IPS-15b (cell line): ENCODE measurements at regions not wholly inside any gene's neighbourhood (a gene's known extent, or its start where the extent isn't known, plus 50 kb on each side); places are given as distances from the start of the nearest gene placed in this dataset.

Experiments
- H3K27me3 ChIP-seq: one replicate; pipeline ENCODE4 v1.6.1; 2013; ENCODE audit warnings: low read length; ENCODE audit not compliant: control insufficient read depth, insufficient read depth
- H3K36me3 ChIP-seq: one replicate; pipeline ENCODE4 v1.6.1; 2013; ENCODE audit warnings: low read length; ENCODE audit not compliant: control insufficient read depth, insufficient read depth
- H3K4me1 ChIP-seq: one replicate; pipeline ENCODE4 v1.6.1; 2013; ENCODE audit warnings: mild to moderate bottlenecking, low read length; ENCODE audit not compliant: control insufficient read depth, insufficient read depth
- H3K4me3 ChIP-seq: one replicate; pipeline ENCODE4 v1.5.1; 2013; ENCODE audit warnings: low read depth, low read length
- H3K9ac ChIP-seq: one replicate; pipeline ENCODE4 v1.6.1; 2013; ENCODE audit warnings: low read depth, mild to moderate bottlenecking, low read length
- H3K9me3 ChIP-seq: one replicate; pipeline ENCODE4 v1.6.1; 2013; ENCODE audit warnings: mild to moderate bottlenecking, low read length; ENCODE audit not compliant: control insufficient read depth, insufficient read depth

DNA sequence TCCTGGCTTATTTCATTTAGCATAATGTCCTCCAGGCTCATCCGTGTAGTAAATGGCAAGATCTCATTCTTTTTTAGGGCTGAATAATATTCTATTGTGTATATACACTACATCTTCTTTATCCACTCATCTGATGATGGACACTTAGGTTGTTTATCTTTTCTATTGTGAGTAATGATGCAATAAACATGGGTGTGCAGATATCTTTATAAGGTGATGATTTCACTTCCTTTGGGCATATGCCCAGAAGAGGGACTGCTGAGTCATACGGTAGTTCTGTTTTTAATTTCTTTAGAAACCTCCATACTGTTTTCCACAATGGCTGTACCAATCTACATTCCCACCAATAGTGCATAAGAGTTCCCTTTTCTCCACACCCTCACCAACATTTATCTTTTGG lies 317.6 kb upstream of the CNKSR2 start:
- Histone ChIP-seq H3K4me3 (no peak overlapping the region), H3K9ac (no peak overlapping the region), H3K9me3 (peaks cover 3% of the 10 kb centered on the region), H3K36me3 (no peaks in the 10 kb centered on the region), H3K4me1 (no peaks in the 10 kb centered on the region), H3K27me3 (no peaks in the 10 kb centered on the region)

DNA sequence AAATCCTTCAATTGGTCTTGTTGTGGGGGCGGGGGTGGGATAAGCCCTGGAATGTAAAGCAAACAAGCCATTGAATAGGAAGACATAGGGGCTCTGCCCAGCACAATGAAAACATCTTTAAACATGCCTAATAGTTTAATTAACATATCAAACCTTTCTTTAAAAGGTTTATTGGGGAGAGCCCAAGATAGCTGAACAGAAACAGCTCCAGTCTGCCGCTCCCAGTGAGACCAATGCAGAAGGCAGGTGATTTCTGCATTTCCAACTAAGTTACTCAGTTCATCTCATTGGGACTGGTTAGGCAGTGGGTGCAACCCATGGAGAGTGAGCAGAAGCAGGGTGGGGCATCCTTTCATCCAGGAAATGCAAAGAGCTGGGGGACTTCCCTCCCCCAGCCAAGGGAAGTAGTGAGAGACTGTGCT lies 327.2 kb upstream of the CNKSR2 start:
- H3K27me3 ChIP-seq = no peaks in the 10 kb centered on the region
- no peak overlapping the region for H3K9ac ChIP-seq
- H3K4me1 ChIP-seq = peaks cover 32% of the 10 kb centered on the region
- H3K9me3 ChIP-seq = no peaks in the 10 kb centered on the region
- no peaks in the 10 kb centered on the region for H3K36me3 ChIP-seq
- peak overlapping the region; percentile 16 for H3K4me3 ChIP-seq

DNA sequence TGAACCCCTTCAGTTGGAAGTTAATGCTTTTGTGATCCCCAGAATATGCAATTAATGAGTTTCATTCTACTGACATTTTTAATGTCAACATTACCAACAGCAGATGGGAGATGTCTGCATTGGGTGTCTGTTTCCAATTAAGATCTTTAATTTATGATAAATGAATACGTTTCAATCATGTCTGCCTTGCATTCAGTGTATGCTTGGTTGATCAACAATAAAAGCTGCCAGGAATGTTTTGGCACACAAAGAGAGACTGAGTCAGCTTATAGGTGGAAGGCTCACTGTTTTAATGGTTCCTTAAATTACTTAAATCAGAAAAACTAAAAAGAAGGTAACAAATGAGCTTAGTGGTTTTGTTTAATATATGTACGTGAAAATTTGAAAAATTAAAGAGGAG lies 359.9 kb upstream of the CNKSR2 start:
- Histone ChIP-seq H3K4me1 (no peaks in the 10 kb centered on the region), H3K27me3 (no peaks in the 10 kb centered on the region), H3K36me3 (no peaks in the 10 kb centered on the region), H3K9me3 (no peaks in the 10 kb centered on the region), H3K9ac (no peak overlapping the region), H3K4me3 (no peak overlapping the region)

DNA sequence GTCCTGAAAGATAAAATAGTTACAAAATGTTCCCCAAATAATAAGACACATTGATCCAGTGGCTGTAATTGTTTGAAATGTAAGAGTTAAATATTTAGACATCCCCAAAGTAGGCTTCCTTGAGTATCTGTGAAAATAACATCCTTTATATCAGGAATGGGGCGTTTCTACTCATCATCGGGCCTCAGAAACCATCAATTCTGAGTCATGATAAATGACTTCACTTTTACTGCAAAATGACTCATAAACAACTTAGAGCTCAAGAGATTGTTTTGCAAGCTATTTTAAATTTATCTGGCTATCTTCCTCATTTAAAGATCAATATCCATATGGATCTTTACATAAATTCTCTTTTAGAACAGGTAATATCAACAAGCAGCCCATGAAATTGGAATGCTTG lies 369.4 kb upstream of the CNKSR2 start:
- no peaks in the 10 kb centered on the region for H3K27me3 ChIP-seq
- H3K9ac ChIP-seq = no peak overlapping the region
- no peak overlapping the region for H3K4me3 ChIP-seq
- no peaks in the 10 kb centered on the region for H3K9me3 ChIP-seq
- H3K4me1 ChIP-seq = no peaks in the 10 kb centered on the region
- no peaks in the 10 kb centered on the region for H3K36me3 ChIP-seq

DNA sequence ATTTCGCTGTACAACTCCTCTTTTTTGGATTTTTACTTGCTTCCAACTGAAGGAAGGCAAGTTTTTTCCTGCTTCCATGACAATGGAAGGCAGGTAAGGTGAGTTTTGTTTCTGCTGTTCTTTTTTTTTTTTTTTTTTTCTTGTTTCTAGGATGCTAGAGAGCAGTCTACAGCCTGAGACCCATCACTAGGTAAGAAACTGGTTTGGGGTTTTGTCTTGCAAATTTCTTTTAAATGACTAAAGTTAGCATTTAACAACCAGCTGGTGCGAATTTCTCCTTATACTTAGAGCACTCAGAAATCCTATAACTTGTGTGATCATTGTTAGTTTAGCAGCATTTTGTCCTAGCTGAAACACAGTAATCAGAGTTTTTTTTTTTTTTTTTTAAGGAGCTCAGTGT lies 378.4 kb upstream of the CNKSR2 start:
- Histone ChIP-seq H3K9ac (no peak overlapping the region), H3K4me1 (peaks cover 11% of the 10 kb centered on the region), H3K4me3 (no peak overlapping the region), H3K36me3 (no peaks in the 10 kb centered on the region), H3K9me3 (no peaks in the 10 kb centered on the region), H3K27me3 (peaks cover 5% of the 10 kb centered on the region)

DNA sequence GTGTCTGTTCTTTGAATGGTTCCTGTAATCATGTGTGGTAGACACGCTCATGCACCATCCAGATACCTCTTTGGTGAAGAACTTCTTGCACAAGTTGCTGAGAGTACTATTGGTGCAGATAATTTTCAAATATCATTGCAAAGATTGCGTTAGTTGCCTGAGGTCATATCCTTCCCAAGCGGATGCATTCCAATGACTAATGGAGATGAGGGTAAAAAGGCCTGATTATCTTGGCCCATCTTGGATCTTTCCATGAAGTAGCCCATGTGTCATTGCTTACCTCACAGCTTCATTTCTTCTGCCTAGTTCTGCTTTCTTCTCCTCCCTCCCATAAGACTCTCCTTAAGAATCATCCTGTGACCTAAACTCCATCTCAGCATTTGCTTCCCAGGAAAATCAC lies 384.9 kb upstream of the CNKSR2 start:
- H3K4me3 ChIP-seq = no peak overlapping the region
- no peaks in the 10 kb centered on the region for H3K9me3 ChIP-seq
- no peaks in the 10 kb centered on the region for H3K4me1 ChIP-seq
- H3K9ac ChIP-seq = no peak overlapping the region
- peaks cover 3% of the 10 kb centered on the region for H3K27me3 ChIP-seq
- H3K36me3 ChIP-seq = no peaks in the 10 kb centered on the region

DNA sequence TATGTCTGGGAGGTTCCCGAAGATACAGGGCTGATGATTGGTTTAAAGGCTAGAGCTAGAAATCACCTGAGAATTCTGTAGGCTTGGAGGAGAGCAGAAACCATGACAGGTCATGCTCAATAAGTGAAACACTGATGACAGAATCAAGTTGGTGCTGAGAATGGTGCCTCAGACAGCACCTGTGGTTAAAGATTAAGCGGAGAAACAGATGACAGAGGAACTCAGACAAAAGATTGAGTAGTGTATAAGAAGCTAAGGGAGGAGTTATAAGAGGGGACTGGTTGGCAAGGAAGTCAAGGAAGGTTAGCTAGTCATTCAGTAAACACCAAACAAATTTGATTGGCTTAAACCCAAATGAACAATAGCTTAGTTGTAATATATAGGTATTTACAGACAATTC lies 385.4 kb upstream of the CNKSR2 start:
- no peak overlapping the region for H3K4me3 ChIP-seq
- no peaks in the 10 kb centered on the region for H3K9me3 ChIP-seq
- no peak overlapping the region for H3K9ac ChIP-seq
- no peaks in the 10 kb centered on the region for H3K4me1 ChIP-seq
- H3K36me3 ChIP-seq = no peaks in the 10 kb centered on the region
- no peaks in the 10 kb centered on the region for H3K27me3 ChIP-seq

DNA sequence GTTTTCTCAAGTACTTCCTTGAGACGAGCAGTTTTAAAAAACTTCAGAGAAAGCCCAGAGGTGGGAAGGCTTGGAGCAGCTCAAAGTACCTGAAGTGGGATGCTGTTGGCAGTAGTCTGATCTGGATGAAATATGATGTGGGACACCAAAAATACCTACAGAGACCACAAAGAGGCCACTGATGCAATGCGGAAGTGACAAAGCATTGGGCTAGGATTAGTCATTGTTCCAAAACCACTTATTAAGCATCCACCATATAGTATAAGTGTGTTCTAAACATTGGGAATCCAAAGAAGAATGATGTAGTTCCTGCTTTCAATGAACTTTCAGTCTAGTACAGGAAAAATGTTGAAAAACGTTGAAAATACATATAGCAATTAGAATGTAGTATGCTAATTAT lies 386.1 kb upstream of the CNKSR2 start:
- Histone ChIP-seq H3K4me3 (no peak overlapping the region), H3K27me3 (no peaks in the 10 kb centered on the region)

DNA sequence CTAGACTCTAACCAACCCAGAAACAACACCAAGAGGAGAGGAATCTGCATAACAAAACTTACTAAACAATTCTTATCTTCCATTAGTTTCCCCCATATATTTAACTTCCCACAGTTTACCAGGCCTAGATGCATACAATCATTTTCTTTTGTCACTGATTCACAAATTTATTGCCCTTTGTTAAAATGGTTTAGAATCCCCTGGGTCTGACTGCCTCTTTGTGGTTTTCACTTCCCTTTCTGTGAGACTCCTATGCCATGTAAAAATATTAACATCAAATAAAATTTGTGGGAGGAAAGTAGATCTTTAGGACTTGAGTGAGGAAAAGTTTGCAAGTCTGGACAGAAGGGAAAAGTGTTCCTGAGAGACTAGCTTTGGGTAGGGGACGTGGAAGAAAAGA lies 393.8 kb upstream of the CNKSR2 start:
- Histone ChIP-seq H3K9me3 (no peaks in the 10 kb centered on the region), H3K9ac (no peak overlapping the region), H3K4me3 (no peak overlapping the region), H3K36me3 (peaks cover 2% of the 10 kb centered on the region), H3K4me1 (peaks cover 11% of the 10 kb centered on the region), H3K27me3 (no peaks in the 10 kb centered on the region)

More for the DNA sequence above, 386.1 kb upstream of the CNKSR2 start:
- no peaks in the 10 kb centered on the region for H3K9me3 ChIP-seq
- H3K4me1 ChIP-seq = peaks cover 4% of the 10 kb centered on the region
- H3K36me3 ChIP-seq = no peaks in the 10 kb centered on the region
- H3K9ac ChIP-seq = no peak overlapping the region

DNA sequence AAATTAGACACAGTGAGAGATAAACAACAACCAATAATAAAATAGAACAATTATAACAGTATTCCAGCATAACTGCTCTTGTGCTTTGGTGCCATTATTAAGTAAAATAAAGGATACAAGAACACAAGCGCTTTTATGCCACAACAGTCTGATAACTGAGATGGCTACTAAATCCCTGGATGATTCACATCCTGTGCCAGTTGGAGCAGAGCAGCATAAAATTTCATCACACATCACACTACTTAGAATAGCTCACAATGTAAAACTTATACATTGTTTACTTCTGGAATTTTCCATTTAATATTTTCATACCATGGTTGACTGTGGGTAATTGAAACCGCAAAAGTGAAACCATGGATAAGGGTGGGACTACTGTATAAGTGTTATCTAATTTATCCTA lies 399.9 kb upstream of the CNKSR2 start:
- H3K36me3 ChIP-seq = no peaks in the 10 kb centered on the region
- peaks cover 18% of the 10 kb centered on the region for H3K4me1 ChIP-seq
- H3K27me3 ChIP-seq = no peaks in the 10 kb centered on the region
- H3K9ac ChIP-seq = no peak overlapping the region
- no peaks in the 10 kb centered on the region for H3K9me3 ChIP-seq
- H3K4me3 ChIP-seq = no peak overlapping the region

DNA sequence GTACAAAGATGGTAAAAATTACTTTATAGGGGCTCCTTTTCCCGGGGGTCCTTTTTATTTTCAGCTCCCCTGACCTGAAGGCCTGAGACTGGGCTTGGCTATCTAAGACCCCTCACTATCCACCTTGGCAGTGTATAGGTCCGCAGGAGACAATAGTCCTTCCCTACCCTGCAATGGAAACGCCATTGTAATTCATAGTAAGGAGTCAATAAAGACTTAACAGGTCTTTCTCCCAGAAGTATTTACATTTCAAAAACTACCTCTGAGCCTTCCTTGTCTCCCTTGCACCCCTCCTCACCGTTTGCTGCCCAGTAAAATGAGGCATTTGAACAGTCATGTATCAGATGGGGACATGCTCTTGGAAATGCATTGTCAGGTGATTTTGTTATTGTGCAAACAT lies 401.2 kb upstream of the CNKSR2 start:
- Histone ChIP-seq H3K9me3 (no peaks in the 10 kb centered on the region), H3K27me3 (no peaks in the 10 kb centered on the region), H3K36me3 (no peaks in the 10 kb centered on the region), H3K4me1 (peaks cover 18% of the 10 kb centered on the region), H3K9ac (no peak overlapping the region), H3K4me3 (peak overlapping the region; percentile 8)

DNA sequence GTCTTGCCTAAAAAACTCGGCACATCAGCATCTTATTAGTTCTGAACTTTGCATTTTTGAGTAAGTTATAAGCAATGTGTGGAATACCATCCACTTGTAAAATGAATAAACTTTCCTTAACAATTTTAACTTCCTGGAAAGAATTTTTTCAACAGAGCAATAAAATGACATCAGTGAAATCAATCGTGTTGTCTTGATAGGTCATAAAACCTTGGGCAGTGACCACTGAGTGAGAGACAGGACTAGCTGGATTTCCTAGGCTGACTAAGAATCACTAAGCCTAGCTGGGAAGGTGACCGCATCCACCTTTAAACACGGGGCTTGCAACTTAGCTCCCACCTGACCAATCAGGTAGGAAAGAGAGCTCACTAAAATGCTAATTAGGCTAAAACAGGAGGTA lies 403.0 kb upstream of the CNKSR2 start:
- Histone ChIP-seq H3K27me3 (no peaks in the 10 kb centered on the region), H3K9me3 (no peaks in the 10 kb centered on the region), H3K4me1 (peaks cover 18% of the 10 kb centered on the region)

DNA sequence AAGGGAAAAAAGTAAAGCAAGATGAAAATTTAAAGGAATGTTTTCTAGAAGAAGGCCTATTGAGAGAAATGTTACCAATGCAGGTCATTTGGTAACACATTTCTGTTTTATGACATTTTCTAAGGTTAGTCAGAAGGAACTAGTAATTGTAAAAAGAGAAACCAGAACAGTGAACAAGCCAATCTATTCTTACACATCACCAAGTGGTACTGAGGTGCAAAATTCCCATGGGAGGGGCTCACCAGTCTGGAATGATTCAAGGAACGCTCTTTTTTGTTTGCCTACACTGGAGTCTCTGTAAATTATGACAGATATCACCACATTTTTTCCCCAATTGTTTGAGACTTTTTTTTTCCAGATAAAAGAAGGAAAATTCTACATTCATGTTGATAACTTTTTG lies 404.7 kb upstream of the CNKSR2 start:
- H3K27me3 ChIP-seq = no peaks in the 10 kb centered on the region
- H3K4me1 ChIP-seq = peaks cover 18% of the 10 kb centered on the region
- H3K9me3 ChIP-seq = no peaks in the 10 kb centered on the region
- H3K9ac ChIP-seq = no peak overlapping the region
- H3K36me3 ChIP-seq = no peaks in the 10 kb centered on the region
- no peak overlapping the region for H3K4me3 ChIP-seq

More for the DNA sequence above, 403.0 kb upstream of the CNKSR2 start:
- Histone ChIP-seq H3K4me3 (no peak overlapping the region), H3K36me3 (no peaks in the 10 kb centered on the region), H3K9ac (no peak overlapping the region)
